Heart right ventricle (tissue), 16 donors: ENCODE measurements at regions not wholly inside any gene's neighbourhood (a gene's known extent, or its start where the extent isn't known, plus 50 kb on each side); places are given as distances from the start of the nearest gene placed in this dataset.
A peak's percentile ranks its signal among the peaks of the same experiment; 100 is the strongest.

ENCODE experiments used
- ATAC-seq, 8 donors: fragments of 200-7000 bp; cut with Tn5 transposase; one replicate each; pipeline ENCODE4 v1.9.1; 2020; ENCODE audit warnings: mild to moderate bottlenecking in 8 of 8, moderate library complexity in 8 of 8, moderate number of reproducible peaks in 1 of 8
- DNase-seq, 2 donors: peaks; one replicate each; pipeline ENCODE4 v3.0.0-alpha.2; 2020
- H3K27ac ChIP-seq, 10 donors: fragments of 200-600 bp; sonication (generic) in 2 of 10; one replicate each; pipeline versions ENCODE4 v1.5.0 to v1.8.0; 2020 to 2022; ENCODE audit warnings: mild to moderate bottlenecking in 3 of 10
- H3K27me3 ChIP-seq, 7 donors: fragments of 200-600 bp; one replicate each; pipeline ENCODE4 v1.8.0; 2021 to 2022; ENCODE audit warnings: mild to moderate bottlenecking in 2 of 7
- H3K36me3 ChIP-seq, 9 donors: fragments of 200-600 bp; sonication (generic) in 1 of 9; one replicate each; pipeline versions ENCODE4 v1.5.0 to v1.8.0; 2020 to 2022; ENCODE audit warnings: mild to moderate bottlenecking in 2 of 9
- H3K4me1 ChIP-seq, 9 donors: fragments of 200-600 bp; sonication (generic) in 1 of 9; one replicate each; pipeline versions ENCODE4 v1.5.0 to v1.8.0; 2020 to 2022; ENCODE audit warnings: mild to moderate bottlenecking in 4 of 9
- H3K4me3 ChIP-seq, 10 donors: fragments of 200-600 bp; sonication (generic) in 2 of 10; one replicate each; pipeline versions ENCODE4 v1.5.0 to v1.8.0; 2020 to 2022; ENCODE audit warnings: mild to moderate bottlenecking in 7 of 10, moderate library complexity in 2 of 10
- H3K9me3 ChIP-seq, 11 donors: fragments of 200-600 bp in 10 of 11; sonication (generic) in 2 of 11; one replicate each; pipeline versions ENCODE4 v1.5.0 to v1.8.0; 2013 to 2022; ENCODE audit warnings: mild to moderate bottlenecking in 2 of 11, control low read depth in 1 of 11, moderate library complexity in 1 of 11
- CTCF ChIP-seq, 9 donors: fragments of 200-600 bp; sonication (generic) in 2 of 9; IDR thresholded peaks; one replicate each; pipeline versions ENCODE4 v1.5.0 to v1.8.0; 2021 to 2022; ENCODE audit warnings: antibody characterized with exemption in 9 of 9, mild to moderate bottlenecking in 5 of 9, moderate library complexity in 1 of 9
- WGBS, 2 donors: extraction: QIAGEN DNeasy Blood & Tissue Kit; methylation state at CpG; one replicate each; pipeline ENCODE4 v1.1.7; 2013; ENCODE audit warnings: inconsistent platforms in 1 of 2; 5-methylcytosine and 5-hydroxymethylcytosine counted together
- intact Hi-C, 10 donors: fragments of 100-400 bp; cut with DNase I; formaldehyde crosslinking; loops; one replicate each; pipeline versions ENCODE4 v1.11.1 to v1.14.2; 2022
- donor health status: Arrhythmogenic right ventricular cardiomyopathy.
- donor health status: ischemic (EF 13 %, LVEDD 7.1; RV severe dilation, severe dysfunction).
- donor health status: healthy with polysubstance abuse.
- donor health status: DM: no; HTN: yes; CAD: no.
- donor health status: DM: no; HTN: no; CAD: no.
- donor health status: ischemic (EF 25% LVEDD 6.9; RV normal size, moderate dysfunction).
- donor health status: ischemic (EF 25% LVEDD 5.7; RV mildly dilated, moderate dysfunction).
- donor health status: healthy.
- donor health status: DM: yes; HTN: yes; CAD: no.
- donor health status: Ischemic cardiomyopathy.
- donor health status: ischemic (EF 35%, LVEDD 5.7; RV mildly dilated, moderate dysfunction).
- donor health status: nonischemic (EF 11% LVEDD 7.7; RV severe dilation, severe dysfunction).
- donor health status: DM: yes; HTN: yes; CAD: no.
- donor health status: PGD.
- donor health status: ischemic (EF 29% LVEDD 5.4; RV normal size, mild dysfunction).
- donor health status: nonischemic (EF 23%, LVEDD 6.1; RV moderate dilation, normal function).

GRCh38 chr6:141551318-141551717 is 581.4 kb upstream of the GJE1 start:
- TF ChIP-seq CTCF (IDR thresholded peaks at IDR 0.05), result no peak
- WGBS, 2 donors, result 57 to 76% methylated on average over 2 of the region's 2 CpGs
- ATAC-seq (peak in 1 of 8 donors; percentile 48), DNase-seq (no peak)
- Histone ChIP-seq H3K27ac (peak overlapping the region in 2 of 10 donors; percentile 27 to 58), H3K27me3 (no peaks in the 10 kb centered on the region), H3K36me3 (no peaks in the 10 kb centered on the region), H3K4me1 (peaks cover 0 to 20% (median 6%) of the 10 kb centered on the region in 9 donors), H3K4me3 (no peak overlapping the region), H3K9me3 (peaks cover 0 to 35% (median 5%) of the 10 kb centered on the region in 11 donors)
- intact Hi-C loops, result loop anchor here in 3 of 10 donors (5.0 to 10.0 kb wide), 4 partner anchors 64 to 297 kb away; no protein-coding TSS in a partner anchor

GRCh38 chr6:141550471-141550870 is 582.3 kb upstream of the GJE1 start:
- Histone ChIP-seq H3K4me1 (peaks cover 0 to 20% (median 6%) of the 10 kb centered on the region in 9 donors), H3K4me3 (no peak overlapping the region), H3K9me3 (peaks cover 0 to 40% (median 5%) of the 10 kb centered on the region in 11 donors), H3K36me3 (no peaks in the 10 kb centered on the region), H3K27me3 (no peaks in the 10 kb centered on the region), H3K27ac (no peak overlapping the region)
- no peak for DNase-seq
- intact Hi-C loops, result loop anchor here in 3 of 10 donors (5.0 to 10.0 kb wide), 4 partner anchors 63 to 296 kb away; no protein-coding TSS in a partner anchor
- TF ChIP-seq CTCF (IDR thresholded peaks at IDR 0.05), result no peak
- no peak for ATAC-seq
- 96 to 99% methylated on average over 1 of the region's 1 CpG for WGBS, 2 donors

DNA sequence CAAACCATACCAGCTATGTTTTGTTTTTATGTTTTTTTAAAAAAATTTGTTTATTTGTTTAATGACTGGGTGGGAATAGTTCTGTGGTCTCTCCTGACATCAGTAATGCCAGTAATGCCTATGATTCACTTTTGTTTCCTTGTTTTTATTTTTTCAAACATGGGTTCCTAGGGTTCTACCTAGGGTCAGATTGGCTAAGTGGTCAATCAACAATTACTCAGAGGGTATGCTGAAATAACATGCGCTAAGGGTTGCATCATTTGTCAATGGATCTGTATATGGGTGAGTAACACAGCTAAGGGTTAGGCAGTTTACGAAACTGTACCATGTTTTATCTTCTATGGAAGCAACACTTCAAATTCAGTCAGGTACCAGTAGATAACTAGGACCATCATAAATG is 583.8 kb upstream of the GJE1 start:
- TF ChIP-seq CTCF (IDR thresholded peaks at IDR 0.05), result no peak
- Histone ChIP-seq H3K9me3 (peaks cover 0 to 43% (median 5%) of the 10 kb centered on the region in 11 donors), H3K4me1 (peaks cover 0 to 20% (median 6%) of the 10 kb centered on the region in 9 donors), H3K4me3 (no peak overlapping the region), H3K27ac (no peak overlapping the region), H3K36me3 (no peaks in the 10 kb centered on the region), H3K27me3 (no peaks in the 10 kb centered on the region)
- intact Hi-C loops, result loop anchor here in 1 of 10 donors (10.0 kb wide), 1 partner anchor 64 kb away; no protein-coding TSS in a partner anchor
- ATAC-seq, result no peak
- 80 to 100% methylated on average over 2 of the region's 2 CpGs for whole genome bisulfite sequencing, 2 donors
- no peak for DNase-seq

GRCh38 chr6:141541581-141542324 is 591.0 kb upstream of the GJE1 start:
- no peak overlapping the region for H3K4me3 ChIP-seq
- no peaks in the 10 kb centered on the region for H3K4me1 ChIP-seq
- H3K27ac ChIP-seq, result no peak overlapping the region
- 59 to 76% methylated on average over 1 of the region's 1 CpG for WGBS, 2 donors
- no peaks in the 10 kb centered on the region for H3K27me3 ChIP-seq
- DNase-seq (no peak), ATAC-seq (no peak)
- intact Hi-C loops, result loop anchor here in 1 of 10 donors (10.0 kb wide), 1 partner anchor 57 kb away; no protein-coding TSS in a partner anchor
- no peaks in the 10 kb centered on the region for H3K36me3 ChIP-seq
- H3K9me3 ChIP-seq, result peaks cover 0 to 14% (median 0%) of the 10 kb centered on the region in 11 donors
- no peak for TF ChIP-seq CTCF (IDR thresholded peaks at IDR 0.05)
